ENCODE measurements at regions not wholly inside any gene's neighbourhood (a gene's known extent, or its start where the extent isn't known, plus 50 kb on each side); places are given as distances from the start of the nearest gene placed in this dataset.

DNA sequence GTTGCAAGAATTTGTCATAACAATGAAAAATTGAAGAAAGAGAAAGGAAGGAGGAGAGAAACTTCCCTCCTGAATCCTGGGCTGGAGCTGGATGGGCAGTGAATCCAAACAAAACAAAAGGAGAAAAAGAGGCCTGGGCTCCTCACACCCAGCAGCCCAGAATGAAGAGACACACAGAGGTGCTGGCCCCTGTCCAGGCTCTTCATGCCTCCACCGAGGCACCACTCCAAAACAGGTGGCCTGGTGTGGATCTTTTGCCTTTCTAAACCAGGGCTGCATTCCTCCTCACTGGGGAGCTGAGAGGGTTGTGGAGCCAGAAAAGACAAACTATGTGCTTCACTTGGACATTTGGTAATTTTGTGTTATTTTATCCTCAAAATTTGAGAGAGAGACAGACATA is 76.0 kb downstream of the FAM124B start:
- H3K27ac Mint-ChIP-seq: no peak overlapping the region
- no peak for DNase-seq (ENCODE audit: low spot score, unreplicated experiment)
- H3K36me3 Mint-ChIP-seq (ENCODE audit: insufficient read depth): no peaks in the 10 kb centered on the region
- H3K27me3 Mint-ChIP-seq: peaks cover 17% of the 10 kb centered on the region
- no peaks in the 10 kb centered on the region for H3K4me1 Mint-ChIP-seq (ENCODE audit: low read depth)
- H3K4me3 Mint-ChIP-seq (ENCODE audit: low read depth): no peak overlapping the region
- no peaks in the 10 kb centered on the region for H3K9me3 Mint-ChIP-seq (ENCODE audit: low read depth)
- TF ChIP-seq, protein P1, sequence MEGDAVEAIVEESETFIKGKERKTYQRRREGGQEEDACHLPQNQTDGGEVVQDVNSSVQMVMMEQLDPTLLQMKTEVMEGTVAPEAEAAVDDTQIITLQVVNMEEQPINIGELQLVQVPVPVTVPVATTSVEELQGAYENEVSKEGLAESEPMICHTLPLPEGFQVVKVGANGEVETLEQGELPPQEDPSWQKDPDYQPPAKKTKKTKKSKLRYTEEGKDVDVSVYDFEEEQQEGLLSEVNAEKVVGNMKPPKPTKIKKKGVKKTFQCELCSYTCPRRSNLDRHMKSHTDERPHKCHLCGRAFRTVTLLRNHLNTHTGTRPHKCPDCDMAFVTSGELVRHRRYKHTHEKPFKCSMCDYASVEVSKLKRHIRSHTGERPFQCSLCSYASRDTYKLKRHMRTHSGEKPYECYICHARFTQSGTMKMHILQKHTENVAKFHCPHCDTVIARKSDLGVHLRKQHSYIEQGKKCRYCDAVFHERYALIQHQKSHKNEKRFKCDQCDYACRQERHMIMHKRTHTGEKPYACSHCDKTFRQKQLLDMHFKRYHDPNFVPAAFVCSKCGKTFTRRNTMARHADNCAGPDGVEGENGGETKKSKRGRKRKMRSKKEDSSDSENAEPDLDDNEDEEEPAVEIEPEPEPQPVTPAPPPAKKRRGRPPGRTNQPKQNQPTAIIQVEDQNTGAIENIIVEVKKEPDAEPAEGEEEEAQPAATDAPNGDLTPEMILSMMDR (IDR thresholded peaks at IDR 0.05; ENCODE audit: unreplicated experiment): no peak

DNA sequence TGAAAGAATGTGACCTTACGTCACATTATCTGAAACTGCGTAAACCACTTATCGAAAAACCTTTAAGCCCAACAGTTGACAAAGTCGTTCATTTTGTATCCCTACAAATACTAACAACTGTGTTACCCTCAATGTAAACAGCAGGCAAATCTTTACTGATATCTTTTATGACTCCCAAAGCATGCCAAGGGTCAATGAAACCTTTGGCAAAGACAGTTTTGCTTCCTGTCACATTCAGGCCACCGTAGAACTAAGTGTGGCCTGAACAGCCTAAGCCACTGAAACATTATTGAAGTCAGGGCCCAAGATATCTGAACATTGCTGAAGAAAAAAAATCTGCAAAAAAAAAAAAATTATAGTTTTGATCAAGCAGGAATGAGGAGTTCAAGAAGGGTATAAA is 77.3 kb downstream of the FAM124B start:
- H3K27ac Mint-ChIP-seq: no peak overlapping the region
- H3K4me3 Mint-ChIP-seq (ENCODE audit: low read depth): no peak overlapping the region
- no peak for DNase-seq (ENCODE audit: low spot score, unreplicated experiment)
- H3K9me3 Mint-ChIP-seq (ENCODE audit: low read depth): no peaks in the 10 kb centered on the region
- H3K36me3 Mint-ChIP-seq (ENCODE audit: insufficient read depth): no peaks in the 10 kb centered on the region
- H3K27me3 Mint-ChIP-seq: peaks cover 19% of the 10 kb centered on the region
- TF ChIP-seq, protein P1 (IDR thresholded peaks at IDR 0.05; ENCODE audit: unreplicated experiment): no peak
- H3K4me1 Mint-ChIP-seq (ENCODE audit: low read depth): peaks cover 3% of the 10 kb centered on the region

DNA sequence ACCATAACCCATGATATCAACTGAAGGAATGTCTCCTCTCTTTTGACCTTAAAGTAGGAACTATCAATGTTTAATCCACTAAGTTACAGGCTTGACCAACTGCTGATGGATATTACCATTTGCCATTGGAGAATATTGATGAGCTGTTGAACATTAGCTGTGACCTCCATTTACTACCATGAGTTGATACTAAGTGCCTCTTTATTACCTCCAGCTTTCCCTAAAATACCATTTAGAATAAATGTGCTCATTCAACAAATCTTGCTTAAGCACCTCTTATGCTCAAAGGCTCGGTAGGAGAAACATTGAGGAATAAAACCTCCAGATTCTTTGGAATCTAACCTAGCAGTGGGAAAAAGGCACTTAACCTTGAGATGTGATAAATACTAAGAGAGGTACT is 81.2 kb downstream of the FAM124B start:
- Mint-ChIP-seq H3K9me3 (ENCODE audit: low read depth) (peaks cover 3% of the 10 kb centered on the region), H3K4me3 (ENCODE audit: low read depth) (no peak overlapping the region), H3K27me3 (peaks cover 10% of the 10 kb centered on the region), H3K4me1 (ENCODE audit: low read depth) (peaks cover 3% of the 10 kb centered on the region), H3K36me3 (ENCODE audit: insufficient read depth) (no peaks in the 10 kb centered on the region), H3K27ac (no peak overlapping the region)
- no peak for DNase-seq (ENCODE audit: low spot score, unreplicated experiment)
- TF ChIP-seq, protein P1 (IDR thresholded peaks at IDR 0.05; ENCODE audit: unreplicated experiment): no peak

DNA sequence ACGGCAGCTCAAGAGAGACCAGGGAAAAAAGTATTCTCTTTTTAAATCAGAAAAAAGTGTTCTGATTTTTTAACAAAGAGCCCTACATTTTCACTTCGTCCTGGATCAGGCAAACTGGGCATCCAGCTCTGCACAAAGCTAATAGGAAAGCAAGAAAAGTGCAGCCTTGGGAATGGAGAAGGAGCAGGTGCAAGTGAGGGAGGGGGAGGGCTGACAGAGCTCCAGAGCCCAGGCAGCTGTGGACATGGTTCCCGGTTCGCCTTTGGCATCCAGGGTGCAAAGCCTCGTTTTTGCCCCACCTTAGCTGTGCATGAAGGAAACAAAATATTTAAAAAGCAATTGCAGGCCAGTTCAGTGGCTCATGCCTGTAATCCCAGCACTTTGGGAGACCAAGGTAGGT is 82.2 kb downstream of the FAM124B start:
- TF ChIP-seq, protein P1 (IDR thresholded peaks at IDR 0.05; ENCODE audit: unreplicated experiment): no peak
- H3K36me3 Mint-ChIP-seq (ENCODE audit: insufficient read depth): no peaks in the 10 kb centered on the region
- H3K9me3 Mint-ChIP-seq (ENCODE audit: low read depth): peaks cover 3% of the 10 kb centered on the region
- no peak overlapping the region for H3K27ac Mint-ChIP-seq
- H3K4me1 Mint-ChIP-seq (ENCODE audit: low read depth): peaks cover 3% of the 10 kb centered on the region
- no peak for DNase-seq (ENCODE audit: low spot score, unreplicated experiment)
- peaks cover 10% of the 10 kb centered on the region for H3K27me3 Mint-ChIP-seq
- H3K4me3 Mint-ChIP-seq (ENCODE audit: low read depth): no peak overlapping the region

DNA sequence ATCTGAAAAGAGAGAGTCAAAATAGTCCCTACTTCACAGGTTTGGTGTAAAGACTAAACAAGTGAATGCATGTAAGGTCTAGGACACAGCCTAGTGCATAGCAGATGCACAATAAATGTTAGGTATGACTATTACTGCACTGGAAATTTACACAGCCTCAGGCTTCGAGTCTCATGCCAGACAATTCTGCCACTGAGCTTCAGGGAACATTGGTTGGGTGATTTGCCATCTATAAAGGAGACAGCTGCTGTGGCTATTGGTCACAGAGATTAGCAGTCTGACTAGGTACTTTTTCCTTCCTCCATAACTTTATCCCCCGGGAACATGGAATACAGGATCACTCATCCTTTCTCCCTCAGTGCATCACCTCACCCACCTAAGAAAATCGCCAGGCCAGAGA is 89.2 kb downstream of the FAM124B start:
- Mint-ChIP-seq H3K4me1 (ENCODE audit: low read depth) (peaks cover 4% of the 10 kb centered on the region), H3K27ac (no peak overlapping the region), H3K4me3 (ENCODE audit: low read depth) (no peak overlapping the region), H3K9me3 (ENCODE audit: low read depth) (peaks cover 3% of the 10 kb centered on the region), H3K27me3 (no peaks in the 10 kb centered on the region), H3K36me3 (ENCODE audit: insufficient read depth) (no peaks in the 10 kb centered on the region)
- no peak for DNase-seq (ENCODE audit: low spot score, unreplicated experiment)
- TF ChIP-seq, protein P1 (IDR thresholded peaks at IDR 0.05; ENCODE audit: unreplicated experiment): no peak

All from progenitor cell of endocrine pancreas (in vitro differentiated cells).